Cardiac fibroblast (primary cell): ENCODE measurements at regions not wholly inside any gene's neighbourhood (a gene's known extent, or its start where the extent isn't known, plus 50 kb on each side); places are given as distances from the start of the nearest gene placed in this dataset.
"Not testable (repeated sequence)": the region's sequence is repeated elsewhere in the genome, so short reads cannot be mapped to it uniquely, and the experiment has no call there.

Experiments used
- DNase-seq, 2 donors: peaks; one replicate each; pipeline versions ENCODE4 v3.0.0 to v3.0.0-alpha.2; 2010; ENCODE audit warnings: low read depth in 2 of 2
- H3K4me3 ChIP-seq, 2 donors: replicated peaks in 1 of 2; 1 replicate in 1 of 2; 2 replicates in 1 of 2; pipeline ENCODE4 v1.5.1; 2011; ENCODE audit warnings: low read depth in 2 of 2, low read length in 2 of 2, mild to moderate bottlenecking in 2 of 2, moderate library complexity in 1 of 2
- TF ChIP-seq, protein P1 (sequence below): IDR thresholded peaks from one replicate; pipeline ENCODE4 v1.5.1; 2011; ENCODE audit warnings: low read depth, mild to moderate bottlenecking, low read length, inconsistent platforms

DNA sequence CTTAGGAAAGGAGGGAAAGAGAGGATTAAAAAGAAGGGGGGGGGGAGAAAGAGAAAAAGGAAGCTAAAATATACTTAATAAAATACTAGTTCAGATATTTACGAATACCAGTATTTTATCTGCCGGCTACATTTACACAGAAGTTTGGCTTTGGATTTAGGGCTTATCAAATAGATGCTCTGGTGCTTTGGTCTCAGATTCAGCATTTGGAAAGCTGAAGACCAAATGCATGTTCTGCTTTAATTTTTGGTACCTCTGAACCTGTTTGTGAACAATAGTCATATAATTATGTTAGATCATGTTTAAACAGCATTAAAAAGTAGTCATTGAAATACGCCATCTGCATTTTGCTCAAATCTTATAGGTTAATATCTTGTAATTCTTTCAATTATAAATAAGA lies 786.0 kb upstream of the CITED2 start:
- DNase-seq: no peak
- no peak overlapping the region for H3K4me3 ChIP-seq
- TF ChIP-seq, protein P1, sequence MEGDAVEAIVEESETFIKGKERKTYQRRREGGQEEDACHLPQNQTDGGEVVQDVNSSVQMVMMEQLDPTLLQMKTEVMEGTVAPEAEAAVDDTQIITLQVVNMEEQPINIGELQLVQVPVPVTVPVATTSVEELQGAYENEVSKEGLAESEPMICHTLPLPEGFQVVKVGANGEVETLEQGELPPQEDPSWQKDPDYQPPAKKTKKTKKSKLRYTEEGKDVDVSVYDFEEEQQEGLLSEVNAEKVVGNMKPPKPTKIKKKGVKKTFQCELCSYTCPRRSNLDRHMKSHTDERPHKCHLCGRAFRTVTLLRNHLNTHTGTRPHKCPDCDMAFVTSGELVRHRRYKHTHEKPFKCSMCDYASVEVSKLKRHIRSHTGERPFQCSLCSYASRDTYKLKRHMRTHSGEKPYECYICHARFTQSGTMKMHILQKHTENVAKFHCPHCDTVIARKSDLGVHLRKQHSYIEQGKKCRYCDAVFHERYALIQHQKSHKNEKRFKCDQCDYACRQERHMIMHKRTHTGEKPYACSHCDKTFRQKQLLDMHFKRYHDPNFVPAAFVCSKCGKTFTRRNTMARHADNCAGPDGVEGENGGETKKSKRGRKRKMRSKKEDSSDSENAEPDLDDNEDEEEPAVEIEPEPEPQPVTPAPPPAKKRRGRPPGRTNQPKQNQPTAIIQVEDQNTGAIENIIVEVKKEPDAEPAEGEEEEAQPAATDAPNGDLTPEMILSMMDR: no peak

DNA sequence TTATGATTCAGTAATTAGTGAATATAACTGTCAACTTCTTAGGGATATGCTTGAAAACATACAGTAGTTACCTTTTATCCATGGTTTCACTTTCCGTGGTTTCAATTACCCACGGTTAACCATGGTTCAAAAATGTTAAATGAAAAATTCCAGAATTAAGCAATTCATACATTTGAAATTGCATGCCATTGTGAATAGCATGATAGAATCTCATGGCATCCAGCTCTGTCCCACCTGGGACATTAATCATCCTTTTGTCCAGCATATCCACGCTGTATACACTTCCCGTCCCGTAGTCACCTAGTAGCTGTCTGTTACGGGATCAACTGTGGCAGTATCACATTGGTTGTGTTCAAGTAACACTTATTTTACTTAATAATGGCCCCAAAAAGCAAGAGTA lies 781.7 kb upstream of the CITED2 start:
- TF ChIP-seq, protein P1: no peak
- H3K4me3 ChIP-seq: no peak overlapping the region
- DNase-seq: peak in 1 of 2 donors; percentile 68

DNA sequence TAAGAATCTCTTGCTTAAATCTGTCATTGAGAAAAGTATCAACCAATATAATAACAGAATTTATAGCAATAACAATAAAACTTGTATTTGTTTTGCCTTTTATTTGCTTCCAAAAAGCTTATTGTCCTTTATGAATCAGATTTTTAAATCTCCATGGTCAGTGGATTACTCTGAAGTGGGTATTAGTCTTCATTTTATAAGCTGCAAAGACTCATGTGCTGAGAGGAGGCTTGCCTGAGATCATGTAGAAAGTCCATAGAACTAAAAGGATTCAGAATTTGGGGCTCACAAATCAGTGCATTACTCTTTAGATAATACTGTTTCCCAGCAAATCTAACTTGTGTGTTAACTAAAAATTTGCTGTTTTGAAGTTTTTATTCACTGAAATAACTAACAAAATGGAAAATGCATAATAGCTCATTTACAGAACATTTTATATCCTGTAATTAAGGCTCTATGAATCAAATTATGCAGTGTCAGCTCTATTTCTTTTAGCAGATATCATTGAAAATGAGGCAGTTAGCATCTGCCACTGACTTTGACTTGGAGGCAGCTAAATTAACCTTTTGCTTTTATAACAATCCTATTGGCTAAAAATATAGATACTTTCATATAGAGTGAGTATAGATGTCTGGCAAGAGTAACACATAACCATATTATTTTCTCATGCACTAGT lies 781.1 kb upstream of the CITED2 start:
- no peak for DNase-seq
- H3K4me3 ChIP-seq: no peak overlapping the region
- TF ChIP-seq, protein P1: no peak

DNA sequence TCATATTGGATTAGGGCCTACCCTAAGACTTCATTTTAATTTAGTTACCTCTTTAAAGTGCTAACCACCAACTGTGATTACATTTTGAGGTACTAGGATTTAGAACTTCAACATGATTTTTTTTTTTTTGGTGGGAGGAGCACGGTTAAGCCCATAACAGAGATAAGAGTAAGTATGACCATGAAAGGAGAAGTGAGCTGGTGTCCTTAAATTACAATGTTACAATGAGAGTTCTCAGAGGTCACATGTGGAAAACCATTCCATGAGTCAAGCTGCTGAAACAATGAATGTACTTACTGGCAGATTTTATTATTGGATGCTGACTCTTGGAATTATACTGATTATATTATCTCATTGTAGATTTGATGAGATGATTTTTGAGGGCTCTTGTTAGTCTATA lies 779.3 kb upstream of the CITED2 start:
- DNase-seq: peak; percentile 8 to 59
- TF ChIP-seq, protein P1: no peak

DNA sequence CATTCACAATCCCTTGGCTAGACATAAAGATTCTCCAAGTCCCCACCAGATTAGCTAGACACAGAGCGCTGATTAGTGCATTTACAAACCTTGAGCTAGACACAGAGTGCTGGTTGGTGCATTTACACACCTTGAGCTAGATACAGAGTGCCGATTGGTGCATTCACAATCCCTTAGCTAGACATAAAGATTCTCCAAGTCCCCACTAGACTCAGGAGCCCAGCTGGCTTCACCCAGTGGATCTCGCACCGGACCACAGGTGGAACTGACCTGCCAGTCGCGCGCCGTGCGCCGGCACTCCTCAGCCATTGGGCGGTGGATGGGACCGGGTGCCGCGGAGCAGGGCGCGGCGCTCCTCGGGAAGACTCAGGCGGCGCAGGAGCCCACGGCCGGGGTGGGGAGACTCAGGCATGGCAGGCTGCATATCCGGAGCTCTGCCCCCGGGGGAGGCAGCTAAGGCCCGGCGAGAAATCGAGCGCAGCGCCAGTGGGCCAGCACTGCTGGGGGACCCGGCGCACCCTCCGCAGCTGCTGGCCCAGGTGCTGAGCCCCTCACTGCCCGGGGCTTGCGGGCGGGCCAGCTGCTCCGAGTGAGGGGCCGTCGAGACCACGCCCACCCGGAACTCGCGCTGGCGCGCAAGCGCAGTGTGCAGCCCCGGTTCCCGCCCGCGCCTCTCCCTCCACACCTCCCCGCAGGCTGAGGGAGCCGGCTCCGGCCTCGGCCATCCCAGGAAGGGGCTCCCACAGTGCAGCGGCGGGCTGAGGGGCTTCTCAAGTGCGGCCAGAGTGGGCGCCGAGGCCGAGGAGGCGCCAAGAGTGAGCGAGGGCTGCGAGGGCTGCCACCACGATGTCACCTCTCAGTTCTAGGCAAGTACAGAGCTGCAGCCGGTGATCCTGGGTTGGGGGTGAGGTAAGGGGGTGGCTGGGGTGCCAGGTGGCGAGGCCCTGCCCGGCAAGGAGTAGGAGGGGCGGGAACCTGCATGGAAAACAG lies 773.7 kb upstream of the CITED2 start:
- H3K4me3 ChIP-seq, DNase-seq: not testable (repeated sequence)

More for the DNA sequence above, 779.3 kb upstream of the CITED2 start:
- no peak overlapping the region for H3K4me3 ChIP-seq

DNA sequence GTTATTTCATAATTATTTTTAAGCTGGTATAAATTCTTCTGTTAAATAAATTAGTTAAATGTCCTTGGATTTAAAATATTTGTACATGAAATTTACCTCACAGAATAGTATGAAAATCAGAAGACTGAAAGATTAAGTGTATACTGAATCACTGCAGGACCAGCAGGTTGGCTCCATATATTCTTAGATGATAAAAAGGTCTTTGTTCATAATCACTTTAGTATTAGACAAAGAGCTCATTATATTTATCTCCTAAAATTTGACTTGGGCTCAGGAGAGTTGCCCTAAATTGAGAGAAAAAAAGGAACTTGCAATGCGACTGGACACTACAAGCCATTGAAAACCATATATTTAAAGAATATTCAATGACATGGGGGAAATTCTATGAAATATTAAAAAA lies 766.4 kb upstream of the CITED2 start:
- DNase-seq: no peak
- TF ChIP-seq, protein P1: no peak
- no peak overlapping the region for H3K4me3 ChIP-seq
